ENCODE measurements at regions not wholly inside any gene's neighbourhood (a gene's known extent, or its start where the extent isn't known, plus 50 kb on each side); places are given as distances from the start of the nearest gene placed in this dataset.

DNA sequence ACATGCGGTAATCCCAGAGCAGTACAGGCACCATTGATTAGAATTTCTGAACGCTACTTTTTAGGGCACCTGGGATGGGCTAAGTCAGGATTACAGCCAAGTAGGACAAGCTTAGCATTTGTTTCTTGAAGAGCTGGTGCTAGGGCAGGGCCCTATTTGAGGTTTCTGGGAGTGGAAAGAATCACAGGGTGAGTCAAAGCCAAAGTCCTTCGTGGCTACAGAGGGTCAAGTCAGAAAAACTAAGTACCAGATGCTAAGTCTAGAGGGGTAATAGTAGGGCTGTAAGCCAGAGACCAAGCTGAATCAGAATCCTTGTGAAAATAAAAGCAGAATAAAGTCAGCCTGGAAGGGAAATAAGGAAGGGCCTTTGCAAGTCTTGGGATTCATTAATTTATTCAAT, 448.6 kb downstream of the ZIC3 start:
- TF ChIP-seq, protein P1, sequence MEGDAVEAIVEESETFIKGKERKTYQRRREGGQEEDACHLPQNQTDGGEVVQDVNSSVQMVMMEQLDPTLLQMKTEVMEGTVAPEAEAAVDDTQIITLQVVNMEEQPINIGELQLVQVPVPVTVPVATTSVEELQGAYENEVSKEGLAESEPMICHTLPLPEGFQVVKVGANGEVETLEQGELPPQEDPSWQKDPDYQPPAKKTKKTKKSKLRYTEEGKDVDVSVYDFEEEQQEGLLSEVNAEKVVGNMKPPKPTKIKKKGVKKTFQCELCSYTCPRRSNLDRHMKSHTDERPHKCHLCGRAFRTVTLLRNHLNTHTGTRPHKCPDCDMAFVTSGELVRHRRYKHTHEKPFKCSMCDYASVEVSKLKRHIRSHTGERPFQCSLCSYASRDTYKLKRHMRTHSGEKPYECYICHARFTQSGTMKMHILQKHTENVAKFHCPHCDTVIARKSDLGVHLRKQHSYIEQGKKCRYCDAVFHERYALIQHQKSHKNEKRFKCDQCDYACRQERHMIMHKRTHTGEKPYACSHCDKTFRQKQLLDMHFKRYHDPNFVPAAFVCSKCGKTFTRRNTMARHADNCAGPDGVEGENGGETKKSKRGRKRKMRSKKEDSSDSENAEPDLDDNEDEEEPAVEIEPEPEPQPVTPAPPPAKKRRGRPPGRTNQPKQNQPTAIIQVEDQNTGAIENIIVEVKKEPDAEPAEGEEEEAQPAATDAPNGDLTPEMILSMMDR (IDR thresholded peaks at IDR 0.05), result no peak
- no peak for TF ChIP-seq POLR2A (IDR thresholded peaks at IDR 0.05)

All from lower leg skin (tissue), 3 donors.